Kidney (tissue), 13 donors: ENCODE measurements at regions not wholly inside any gene's neighbourhood (a gene's known extent, or its start where the extent isn't known, plus 50 kb on each side); places are given as distances from the start of the nearest gene placed in this dataset.

Source experiments
- DNase-seq, 5 donors: peaks; one replicate each; pipeline ENCODE4 v3.0.0-alpha.2; 2013 to 2020
- FAIRE-seq: peaks from 2 replicates; lab custom pipeline; 2012; peaks lifted over from hg19 to GRCh38; lab: Jason Lieb, UNC
- H3K27ac ChIP-seq, 2 donors: one replicate each; pipeline ENCODE4 v1.7.0; 2013; ENCODE audit warnings: low read depth in 2 of 2, low read length in 2 of 2, inconsistent platforms in 1 of 2
- H3K27me3 ChIP-seq: one replicate; pipeline ENCODE4 v1.7.1; 2013; ENCODE audit warnings: low read length, inconsistent platforms; ENCODE audit not compliant: control insufficient read depth, insufficient read depth
- H3K36me3 ChIP-seq, 3 donors: one replicate each; pipeline versions ENCODE4 v1.7.0 to v1.7.1; 2013; ENCODE audit warnings: low read length in 3 of 3, control low read depth in 1 of 3, inconsistent platforms in 1 of 3; ENCODE audit not compliant: insufficient read depth in 3 of 3, control insufficient read depth in 2 of 3
- H3K4me1 ChIP-seq, 3 donors: one replicate each; pipeline versions ENCODE4 v1.7.0 to v1.7.1; 2013; ENCODE audit warnings: low read length in 3 of 3, inconsistent platforms in 1 of 3, low read depth in 1 of 3; ENCODE audit not compliant: control insufficient read depth in 2 of 3, insufficient read depth in 2 of 3
- H3K4me3 ChIP-seq, 3 donors: one replicate each; pipeline versions ENCODE4 v1.7.0 to v1.8.1; 2013; ENCODE audit warnings: low read length in 3 of 3, control low read depth in 1 of 3, inconsistent platforms in 1 of 3
- H3K9ac ChIP-seq, 3 donors: one replicate each; pipeline versions ENCODE4 v1.7.0 to v1.7.1; 2013; ENCODE audit warnings: low read length in 3 of 3, control low read depth in 1 of 3, inconsistent platforms in 1 of 3
- H3K9me3 ChIP-seq, 3 donors: one replicate each; pipeline versions ENCODE4 v1.7.0 to v1.7.1; 2013; ENCODE audit warnings: low read length in 3 of 3, control low read depth in 1 of 3, inconsistent platforms in 1 of 3; ENCODE audit not compliant: control insufficient read depth in 2 of 3, insufficient read depth in 1 of 3
- CTCF ChIP-seq: IDR thresholded peaks from 3 replicates; pipeline ENCODE4 v1.5.1; 2012; ENCODE audit warnings: mild to moderate bottlenecking, moderate library complexity, borderline replicate concordance; ENCODE audit not compliant: insufficient read depth; ENCODE audit errors: extremely low read depth
- intact Hi-C: fragments of 100-400 bp; cut with DNase I; formaldehyde crosslinking; loops from one replicate; pipeline ENCODE4 v1.11.1; 2022
- donor health status: control.
- donor health status: control.
- donor health status: control.
- donor health status: control.
- donor health status: control.
- donor health status: DM: yes; HTN: yes; CAD: no.
- donor health status: Normal renal cell carcinoma (clear cell type).

GRCh38 chr11:37788141-37788877 lies 1190.3 kb upstream of the RAG2 start:
- no peak for TF ChIP-seq CTCF
- H3K36me3 ChIP-seq: no peaks in the 10 kb centered on the region
- intact Hi-C loops: no loop called here
- FAIRE-seq (no peak), DNase-seq (no peak)
- H3K9me3 ChIP-seq: peaks cover 0 to 4% (median 0%) of the 10 kb centered on the region in 3 donors
- no peaks in the 10 kb centered on the region for H3K27me3 ChIP-seq
- no peak overlapping the region for H3K4me3 ChIP-seq
- H3K4me1 ChIP-seq: no peaks in the 10 kb centered on the region
- no peak overlapping the region for H3K9ac ChIP-seq
- H3K27ac ChIP-seq: no peak overlapping the region

GRCh38 chr11:37786214-37786755 lies 1188.2 kb upstream of the RAG2 start:
- no peaks in the 10 kb centered on the region for H3K27me3 ChIP-seq
- no peak overlapping the region for H3K4me3 ChIP-seq
- no peak overlapping the region for H3K27ac ChIP-seq
- H3K9me3 ChIP-seq: peaks cover 0 to 6% (median 0%) of the 10 kb centered on the region in 3 donors
- H3K9ac ChIP-seq: no peak overlapping the region
- H3K36me3 ChIP-seq: no peaks in the 10 kb centered on the region
- FAIRE-seq: no peak
- H3K4me1 ChIP-seq: no peaks in the 10 kb centered on the region
- intact Hi-C loops: no loop called here
- DNase-seq: no peak
- TF ChIP-seq CTCF: no peak

GRCh38 chr11:37774441-37774840 lies 1176.4 kb upstream of the RAG2 start:
- Histone ChIP-seq H3K9ac (no peak overlapping the region), H3K4me1 (no peaks in the 10 kb centered on the region), H3K27ac (no peak overlapping the region), H3K27me3 (no peaks in the 10 kb centered on the region), H3K4me3 (no peak overlapping the region), H3K9me3 (no peaks in the 10 kb centered on the region), H3K36me3 (no peaks in the 10 kb centered on the region)
- intact Hi-C loops: no loop called here
- no peak for DNase-seq
- FAIRE-seq: no peak
- no peak for TF ChIP-seq CTCF

- H3K4me3 ChIP-seq: no peak overlapping the region
- H3K4me1 ChIP-seq: no peaks in the 10 kb centered on the region
- H3K9me3 ChIP-seq: no peaks in the 10 kb centered on the region
- H3K36me3 ChIP-seq: no peaks in the 10 kb centered on the region
- TF ChIP-seq CTCF: no peak
- no peak overlapping the region for H3K9ac ChIP-seq
- intact Hi-C loops: no loop called here
- no peak for FAIRE-seq
- DNase-seq: no peak
- no peaks in the 10 kb centered on the region for H3K27me3 ChIP-seq
- no peak overlapping the region for H3K27ac ChIP-seq
Measured at GRCh38 chr11:37770145-37770544, 1172.1 kb upstream of the RAG2 start.
